NCI-H1694 treated with DMSO at 0.1 percent for 48 hours (cell line): ENCODE measurements at regions not wholly inside any gene's neighbourhood (a gene's known extent, or its start where the extent isn't known, plus 50 kb on each side); places are given as distances from the start of the nearest gene placed in this dataset.
"Not testable (repeated sequence)": the region's sequence is repeated elsewhere in the genome, so short reads cannot be mapped to it uniquely, and the experiment has no call there.

Source experiments
- DNase-seq: peaks from one replicate; lab custom pipeline; 2025; lab: John Stamatoyannopoulos, UW

- no peak for DNase-seq
Measured at GRCh38 chr13:69649063-69649392, 458.6 kb upstream of the ATXN8OS start.

- no peak for DNase-seq
Measured at GRCh38 chr13:69648340-69649062, 459.1 kb upstream of the ATXN8OS start.

- no peak for DNase-seq
Measured at GRCh38 chr13:69644447-69644846, 463.2 kb upstream of the ATXN8OS start.

- DNase-seq: no peak
Measured at GRCh38 chr13:69641773-69642172, 465.9 kb upstream of the ATXN8OS start.

- DNase-seq: no peak
Measured at GRCh38 chr13:69633044-69633443, 474.6 kb upstream of the ATXN8OS start.

- no peak for DNase-seq
Measured at GRCh38 chr13:69623973-69624372, 483.7 kb upstream of the ATXN8OS start.

- no peak for DNase-seq
Measured at GRCh38 chr13:69619651-69620050, 488.0 kb upstream of the ATXN8OS start.

- DNase-seq: no peak
Measured at GRCh38 chr13:69618838-69619237, 488.8 kb upstream of the ATXN8OS start.

GRCh38 chr13:69618393-69618792 lies 489.2 kb upstream of the ATXN8OS start:
- no peak for DNase-seq

GRCh38 chr13:69617587-69617986 lies 490.0 kb upstream of the ATXN8OS start:
- DNase-seq: no peak

- no peak for DNase-seq
Measured at GRCh38 chr13:69616396-69616795, 491.2 kb upstream of the ATXN8OS start.

GRCh38 chr13:69615055-69615454 lies 492.6 kb upstream of the ATXN8OS start:
- DNase-seq: not testable (repeated sequence)

- no peak for DNase-seq
Measured at GRCh38 chr13:69604698-69605097, 502.9 kb upstream of the ATXN8OS start.

GRCh38 chr13:69603144-69603853 lies 504.3 kb upstream of the ATXN8OS start:
- DNase-seq: no peak

- no peak for DNase-seq
Measured at GRCh38 chr13:69601661-69602060, 506.0 kb upstream of the ATXN8OS start.

- no peak for DNase-seq
Measured at GRCh38 chr13:69600811-69601210, 506.8 kb upstream of the ATXN8OS start.

GRCh38 chr13:69597088-69597487 lies 510.5 kb upstream of the ATXN8OS start:
- no peak for DNase-seq

- no peak for DNase-seq
Measured at GRCh38 chr13:69595181-69595580, 512.4 kb upstream of the ATXN8OS start.

GRCh38 chr13:69591437-69591836 lies 516.2 kb upstream of the ATXN8OS start:
- DNase-seq: no peak

- no peak for DNase-seq
Measured at GRCh38 chr13:69589531-69590235, 517.9 kb upstream of the ATXN8OS start.

- DNase-seq: no peak
Measured at GRCh38 chr13:69585656-69586055, 522.0 kb upstream of the ATXN8OS start.

GRCh38 chr13:69580255-69580654 lies 527.4 kb upstream of the ATXN8OS start:
- DNase-seq: no peak

GRCh38 chr13:69579351-69579750 lies 528.3 kb upstream of the ATXN8OS start:
- no peak for DNase-seq
